ENCODE measurements at regions not wholly inside any gene's neighbourhood (a gene's known extent, or its start where the extent isn't known, plus 50 kb on each side); places are given as distances from the start of the nearest gene placed in this dataset.

GRCh38 chr4:14025111-14025510 is 397.6 kb upstream of the BOD1L1 start:
- H3K4me1 ChIP-seq (replicated peaks) = no peaks in the 10 kb centered on the region
- intact Hi-C loops (cut with DNase I) = no loop called here
- no peak overlapping the region for H3K4me3 ChIP-seq
- no peaks in the 10 kb centered on the region for H3K36me3 ChIP-seq
- no peaks in the 10 kb centered on the region for H3K9me3 ChIP-seq
- WGBS = 82% methylated on average over 5 of the region's 5 CpGs
- DNase-seq (ENCODE audit: low spot score) = no peak
- no peaks in the 10 kb centered on the region for H3K27me3 ChIP-seq (replicated peaks; ENCODE audit: insufficient read depth)
- TF ChIP-seq POLR2AphosphoS5 (IDR thresholded peaks at IDR 0.05) (no peak), CTCF (IDR thresholded peaks at IDR 0.05) (no peak), POLR2A (IDR thresholded peaks at IDR 0.05) (no peak)
- no peak overlapping the region for H3K27ac ChIP-seq

GRCh38 chr4:14025891-14026290 is 398.4 kb upstream of the BOD1L1 start:
- Histone ChIP-seq H3K9me3 (no peaks in the 10 kb centered on the region), H3K27ac (no peak overlapping the region), H3K27me3 (replicated peaks; ENCODE audit: insufficient read depth) (no peaks in the 10 kb centered on the region), H3K4me1 (replicated peaks) (no peaks in the 10 kb centered on the region), H3K36me3 (no peaks in the 10 kb centered on the region), H3K4me3 (no peak overlapping the region)
- intact Hi-C loops (cut with DNase I) = no loop called here
- 93% methylated on average over 5 of the region's 5 CpGs for WGBS
- no peak for TF ChIP-seq POLR2A (IDR thresholded peaks at IDR 0.05)
- no peak for TF ChIP-seq POLR2AphosphoS5 (IDR thresholded peaks at IDR 0.05)
- TF ChIP-seq CTCF (IDR thresholded peaks at IDR 0.05) = no peak
- no peak for DNase-seq (ENCODE audit: low spot score)

GRCh38 chr4:14028862-14029261 is 401.3 kb upstream of the BOD1L1 start:
- H3K9me3 ChIP-seq = no peaks in the 10 kb centered on the region
- intact Hi-C loops (cut with DNase I) = no loop called here
- no peak for DNase-seq (ENCODE audit: low spot score)
- no peaks in the 10 kb centered on the region for H3K4me1 ChIP-seq (replicated peaks)
- no peak overlapping the region for H3K27ac ChIP-seq
- no peak overlapping the region for H3K4me3 ChIP-seq
- WGBS = 30% methylated on average over 11 of the region's 11 CpGs
- TF ChIP-seq POLR2A (IDR thresholded peaks at IDR 0.05) = no peak
- peak; percentile 39 for TF ChIP-seq POLR2AphosphoS5 (IDR thresholded peaks at IDR 0.05)
- TF ChIP-seq CTCF (IDR thresholded peaks at IDR 0.05) = no peak
- H3K27me3 ChIP-seq (replicated peaks; ENCODE audit: insufficient read depth) = no peaks in the 10 kb centered on the region
- H3K36me3 ChIP-seq = no peaks in the 10 kb centered on the region

- no peak for DNase-seq (ENCODE audit: low spot score)
- WGBS = 54% methylated on average over 2 of the region's 2 CpGs
Observed at GRCh38 chr4:14035076-14035475, 407.6 kb upstream of the BOD1L1 start.

More at GRCh38 chr4:14035076-14035475, 407.6 kb upstream of the BOD1L1 start:
- no peaks in the 10 kb centered on the region for H3K27me3 ChIP-seq (replicated peaks; ENCODE audit: insufficient read depth)
- no peaks in the 10 kb centered on the region for H3K36me3 ChIP-seq
- no peaks in the 10 kb centered on the region for H3K4me1 ChIP-seq (replicated peaks)
- TF ChIP-seq POLR2AphosphoS5 (IDR thresholded peaks at IDR 0.05) (no peak), CTCF (IDR thresholded peaks at IDR 0.05) (no peak), POLR2A (IDR thresholded peaks at IDR 0.05) (no peak)
- no peak overlapping the region for H3K27ac ChIP-seq
- intact Hi-C loops (cut with DNase I) = no loop called here
- no peak overlapping the region for H3K4me3 ChIP-seq
- H3K9me3 ChIP-seq = no peaks in the 10 kb centered on the region
